Fibroblast of skin of right quadriceps (primary cell): ENCODE measurements at regions not wholly inside any gene's neighbourhood (a gene's known extent, or its start where the extent isn't known, plus 50 kb on each side); places are given as distances from the start of the nearest gene placed in this dataset.
"Not testable (repeated sequence)": the region's sequence is repeated elsewhere in the genome, so short reads cannot be mapped to it uniquely, and the experiment has no call there.

Experiments used
- DNase-seq: peaks from one replicate; pipeline ENCODE4 v3.0.0-alpha.2; 2013

DNA sequence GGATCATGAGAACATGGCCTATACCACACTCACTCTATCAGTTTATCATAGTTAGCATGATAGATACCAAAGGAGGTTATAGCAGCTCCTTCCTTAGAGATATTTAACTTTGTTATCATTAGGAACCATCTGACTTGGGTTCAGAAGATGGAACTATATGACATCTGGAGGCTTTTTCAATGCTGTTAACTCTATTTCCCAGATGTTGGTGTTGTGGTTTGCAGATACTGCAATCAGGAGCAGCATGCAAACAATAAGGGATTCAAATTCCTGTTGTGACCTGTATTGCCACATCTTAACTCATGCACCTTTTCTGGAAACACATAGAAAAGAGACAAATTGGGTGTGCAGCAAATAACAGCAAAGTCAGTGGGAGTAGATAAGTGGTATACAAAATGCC lies 201.7 kb downstream of the NNT start:
- no peak for DNase-seq

GRCh38 chr5:43804041-43804440 lies 201.1 kb downstream of the NNT start:
- DNase-seq: no peak

GRCh38 chr5:43802651-43803050 lies 199.7 kb downstream of the NNT start:
- DNase-seq: no peak

DNA sequence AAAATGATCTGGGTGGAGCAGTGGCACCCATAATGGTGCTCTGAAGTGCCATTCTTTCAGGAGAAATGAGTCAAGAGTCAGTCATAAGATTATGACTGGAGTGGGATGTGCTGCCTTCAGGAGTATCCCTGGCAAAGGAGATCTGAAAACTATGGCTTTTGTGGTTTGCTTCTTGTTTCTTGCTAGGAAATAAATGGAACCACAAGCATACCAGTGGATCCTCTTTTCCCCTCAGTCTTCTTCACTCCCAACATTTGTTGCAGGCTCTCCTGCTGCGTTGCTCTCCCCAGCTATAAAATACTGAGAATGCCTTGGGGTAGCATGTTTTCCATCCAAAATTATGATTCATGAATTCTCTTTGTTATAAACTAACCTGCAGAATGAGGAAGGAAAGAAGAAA lies 199.1 kb downstream of the NNT start:
- DNase-seq: peak; percentile 52

DNA sequence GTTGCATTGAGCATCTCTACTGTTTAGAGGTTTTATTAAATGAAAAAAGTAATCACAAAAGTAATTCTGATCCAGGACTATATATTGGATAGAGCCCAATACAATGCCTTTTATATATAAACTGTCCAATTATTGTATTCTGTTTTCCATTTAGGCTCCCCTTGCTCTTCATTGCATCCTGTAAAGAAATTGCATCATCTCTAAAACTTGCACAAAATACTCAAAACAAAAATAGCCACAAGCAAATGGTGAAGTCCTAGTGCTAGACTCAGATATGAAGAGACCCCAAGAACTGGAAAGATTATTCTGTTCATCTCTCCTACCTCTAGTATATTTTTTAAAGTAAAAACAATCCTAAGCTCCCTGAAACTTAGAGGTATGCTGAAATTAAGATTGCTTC lies 195.8 kb downstream of the NNT start:
- DNase-seq: no peak

- not testable (repeated sequence) for DNase-seq
Measured at GRCh38 chr5:43791880-43792279, 188.9 kb downstream of the NNT start.

DNA sequence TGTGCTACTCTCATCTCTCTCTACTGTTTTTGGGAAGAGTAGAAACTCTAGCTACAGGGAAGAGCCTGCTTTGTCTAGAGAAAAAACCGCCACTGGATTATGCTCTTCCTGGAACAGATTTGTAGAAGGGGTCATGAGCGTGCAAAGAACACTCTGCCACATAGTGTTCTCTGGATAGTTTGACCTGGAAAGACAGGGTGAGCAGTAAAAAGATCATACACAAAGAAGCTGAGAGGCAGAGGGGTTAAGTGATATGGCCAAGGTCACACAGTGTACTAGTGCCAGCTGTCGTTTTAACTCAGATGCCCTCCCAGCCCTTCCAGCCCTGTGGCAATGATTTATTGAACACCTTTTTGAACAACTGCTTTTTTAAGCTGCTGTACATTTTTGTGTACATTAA lies 182.2 kb downstream of the NNT start:
- no peak for DNase-seq

- peak; percentile 49 for DNase-seq
Measured at GRCh38 chr5:43780586-43780985, 177.6 kb downstream of the NNT start.

GRCh38 chr5:43774881-43775399 lies 172.0 kb downstream of the NNT start:
- peak; percentile 14 for DNase-seq

GRCh38 chr5:43773478-43773844 lies 170.5 kb downstream of the NNT start:
- DNase-seq: peak; percentile 74

GRCh38 chr5:43772764-43773477 lies 169.9 kb downstream of the NNT start:
- peak; percentile 70 for DNase-seq

GRCh38 chr5:43772458-43772763 lies 169.4 kb downstream of the NNT start:
- DNase-seq: no peak

GRCh38 chr5:43771611-43772031 lies 168.6 kb downstream of the NNT start:
- no peak for DNase-seq

DNA sequence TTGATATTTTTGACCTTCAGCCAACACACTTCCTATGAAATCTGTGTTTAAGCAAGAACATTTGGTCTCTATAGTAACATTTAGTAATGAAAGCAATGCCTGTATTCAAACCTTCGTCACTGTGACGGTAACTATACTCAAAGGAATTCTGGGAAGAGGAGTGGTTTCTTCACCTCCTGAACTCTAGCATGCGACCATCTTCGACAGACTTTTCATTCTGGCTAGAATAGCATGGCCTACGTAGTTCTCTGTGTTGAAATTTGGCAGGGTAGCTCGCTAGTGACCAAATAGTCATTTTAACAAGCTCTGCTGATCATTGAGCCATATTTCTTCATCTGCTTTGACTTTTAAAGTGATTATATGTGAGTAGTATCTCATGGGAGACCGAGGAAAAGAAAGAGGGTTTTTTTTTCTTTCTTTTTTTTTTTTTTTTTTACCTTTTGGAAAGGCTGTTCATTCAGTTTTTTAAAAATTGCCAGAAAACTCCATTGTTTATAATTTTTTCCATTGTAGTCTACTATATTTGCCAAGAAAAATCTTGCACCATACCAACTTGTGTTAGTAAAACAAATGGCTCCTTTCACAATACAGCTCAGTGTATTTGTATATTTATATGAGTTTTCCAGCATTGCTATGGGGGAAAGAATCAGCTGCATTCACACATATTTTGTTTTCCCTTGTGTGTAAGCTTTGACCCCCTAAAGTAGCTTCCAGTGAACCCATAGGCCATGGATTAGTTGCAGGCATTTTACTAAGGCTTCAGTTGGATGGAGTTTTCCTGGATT lies 166.8 kb downstream of the NNT start:
- DNase-seq: peak; percentile 87
